ENCODE measurements at regions not wholly inside any gene's neighbourhood (a gene's known extent, or its start where the extent isn't known, plus 50 kb on each side); places are given as distances from the start of the nearest gene placed in this dataset.
"Not testable (repeated sequence)": the region's sequence is repeated elsewhere in the genome, so short reads cannot be mapped to it uniquely, and the experiment has no call there.

DNA sequence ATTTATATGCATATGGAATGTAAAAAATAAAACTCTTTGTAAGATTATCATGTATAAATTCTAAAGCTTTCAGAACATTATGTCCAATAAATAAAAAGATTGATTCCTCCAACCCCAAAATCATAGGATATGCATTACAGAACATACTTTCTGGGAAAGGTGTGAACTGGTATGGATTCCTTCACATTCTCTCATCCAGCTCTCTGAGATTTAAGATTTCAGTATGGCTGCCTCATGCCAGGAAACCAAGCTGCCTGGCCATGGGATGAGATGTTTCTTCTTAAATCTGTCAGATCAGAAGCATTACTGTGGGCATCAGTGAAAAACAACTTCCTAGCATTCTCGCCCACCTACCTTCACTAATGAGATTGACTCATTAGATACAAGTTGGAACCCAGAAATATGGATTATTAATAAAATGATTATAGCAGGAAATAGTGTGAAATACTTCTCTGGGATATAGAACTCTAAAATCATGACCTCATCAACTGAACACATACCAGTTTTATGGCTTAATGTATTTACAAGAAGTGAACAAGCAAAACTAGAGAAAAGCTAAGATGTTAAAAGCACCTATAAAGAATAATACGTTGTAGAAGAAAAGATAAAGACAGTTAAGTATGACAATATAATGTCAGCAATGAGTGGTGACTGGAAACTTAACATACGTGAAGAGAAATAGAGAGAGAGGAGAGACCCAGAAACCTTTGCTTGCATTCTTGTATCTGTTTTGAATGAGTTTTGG is 171.6 kb upstream of the PHACTR1 start:
- WGBS, 5 donors: 82 to 91% (median 85%) methylated on average over 3 of the region's 3 CpGs
- intact Hi-C loops (cut with DNase I; ENCODE audit: low total_unique reads): no loop called here

DNA sequence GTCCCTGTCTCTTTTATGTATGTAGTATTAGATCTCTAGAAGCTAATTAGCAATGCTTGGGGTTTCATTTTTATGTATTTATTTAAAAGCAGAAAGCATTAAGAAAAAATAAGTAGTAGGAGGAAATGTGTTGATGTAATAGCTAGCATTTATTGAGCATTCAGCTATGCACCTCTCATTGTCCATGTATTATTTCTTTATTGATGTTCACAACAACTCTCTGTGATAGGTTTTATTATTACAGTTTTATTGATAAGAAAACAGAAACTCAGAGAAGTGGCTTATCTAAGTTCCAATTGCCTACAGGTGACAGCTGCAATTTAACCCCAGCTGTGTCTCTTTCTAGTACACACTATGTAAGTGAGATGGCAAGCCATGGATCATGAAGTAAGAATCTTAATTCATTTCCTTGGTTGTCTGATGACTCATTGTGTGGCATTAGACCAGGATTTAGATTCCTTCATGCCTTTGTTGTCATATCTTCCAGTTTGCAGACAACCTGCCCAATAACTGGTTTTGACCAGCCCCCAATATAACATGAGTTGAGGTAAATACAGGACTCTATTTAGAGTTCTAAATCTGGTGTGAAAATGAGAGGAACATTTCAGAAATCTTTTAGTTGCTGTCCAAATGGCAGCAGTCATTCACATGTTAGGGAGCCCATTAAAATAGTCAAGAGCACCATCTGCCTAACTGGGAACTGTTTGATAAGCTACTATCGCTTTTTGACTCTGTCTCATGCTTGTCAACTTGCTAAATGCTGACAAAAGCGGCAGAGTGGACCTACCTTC is 170.8 kb upstream of the PHACTR1 start:
- peaks cover 0 to 11% (median 0%) of the 10 kb centered on the region in 8 donors for H3K9me3 ChIP-seq
- TF ChIP-seq POLR2AphosphoS5 (IDR thresholded peaks at IDR 0.05) (no peak), POLR2A (IDR thresholded peaks at IDR 0.05) (no peak)
- TF ChIP-seq, protein P1, sequence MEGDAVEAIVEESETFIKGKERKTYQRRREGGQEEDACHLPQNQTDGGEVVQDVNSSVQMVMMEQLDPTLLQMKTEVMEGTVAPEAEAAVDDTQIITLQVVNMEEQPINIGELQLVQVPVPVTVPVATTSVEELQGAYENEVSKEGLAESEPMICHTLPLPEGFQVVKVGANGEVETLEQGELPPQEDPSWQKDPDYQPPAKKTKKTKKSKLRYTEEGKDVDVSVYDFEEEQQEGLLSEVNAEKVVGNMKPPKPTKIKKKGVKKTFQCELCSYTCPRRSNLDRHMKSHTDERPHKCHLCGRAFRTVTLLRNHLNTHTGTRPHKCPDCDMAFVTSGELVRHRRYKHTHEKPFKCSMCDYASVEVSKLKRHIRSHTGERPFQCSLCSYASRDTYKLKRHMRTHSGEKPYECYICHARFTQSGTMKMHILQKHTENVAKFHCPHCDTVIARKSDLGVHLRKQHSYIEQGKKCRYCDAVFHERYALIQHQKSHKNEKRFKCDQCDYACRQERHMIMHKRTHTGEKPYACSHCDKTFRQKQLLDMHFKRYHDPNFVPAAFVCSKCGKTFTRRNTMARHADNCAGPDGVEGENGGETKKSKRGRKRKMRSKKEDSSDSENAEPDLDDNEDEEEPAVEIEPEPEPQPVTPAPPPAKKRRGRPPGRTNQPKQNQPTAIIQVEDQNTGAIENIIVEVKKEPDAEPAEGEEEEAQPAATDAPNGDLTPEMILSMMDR (IDR thresholded peaks at IDR 0.05 in 8 of 11, conservative IDR thresholded peaks at IDR 0.05 in 3 of 11): no peak
- no peak overlapping the region for H3K27ac ChIP-seq
- no peaks in the 10 kb centered on the region for H3K4me1 ChIP-seq
- intact Hi-C loops (cut with DNase I; ENCODE audit: low total_unique reads): no loop called here
- no peaks in the 10 kb centered on the region for H3K36me3 ChIP-seq
- DNase-seq: no peak
- no peak overlapping the region for H3K4me3 ChIP-seq
- 86 to 98% (median 88%) methylated on average over 2 of the region's 2 CpGs for WGBS, 5 donors
- peaks cover 0 to 5% (median 0%) of the 10 kb centered on the region in 7 donors for H3K27me3 ChIP-seq (replicated peaks in 1 of 7)

More for the DNA sequence above, 171.6 kb upstream of the PHACTR1 start:
- H3K36me3 ChIP-seq: no peaks in the 10 kb centered on the region
- DNase-seq: no peak
- H3K27ac ChIP-seq: no peak overlapping the region
- no peak overlapping the region for H3K4me3 ChIP-seq
- H3K4me1 ChIP-seq: no peaks in the 10 kb centered on the region
- peaks cover 0 to 11% (median 0%) of the 10 kb centered on the region in 8 donors for H3K9me3 ChIP-seq
- TF ChIP-seq, protein P1 (IDR thresholded peaks at IDR 0.05 in 8 of 11, conservative IDR thresholded peaks at IDR 0.05 in 3 of 11): no peak
- TF ChIP-seq POLR2A (IDR thresholded peaks at IDR 0.05) (no peak), POLR2AphosphoS5 (IDR thresholded peaks at IDR 0.05) (no peak)
- peaks cover 0 to 5% (median 0%) of the 10 kb centered on the region in 7 donors for H3K27me3 ChIP-seq (replicated peaks in 1 of 7)

DNA sequence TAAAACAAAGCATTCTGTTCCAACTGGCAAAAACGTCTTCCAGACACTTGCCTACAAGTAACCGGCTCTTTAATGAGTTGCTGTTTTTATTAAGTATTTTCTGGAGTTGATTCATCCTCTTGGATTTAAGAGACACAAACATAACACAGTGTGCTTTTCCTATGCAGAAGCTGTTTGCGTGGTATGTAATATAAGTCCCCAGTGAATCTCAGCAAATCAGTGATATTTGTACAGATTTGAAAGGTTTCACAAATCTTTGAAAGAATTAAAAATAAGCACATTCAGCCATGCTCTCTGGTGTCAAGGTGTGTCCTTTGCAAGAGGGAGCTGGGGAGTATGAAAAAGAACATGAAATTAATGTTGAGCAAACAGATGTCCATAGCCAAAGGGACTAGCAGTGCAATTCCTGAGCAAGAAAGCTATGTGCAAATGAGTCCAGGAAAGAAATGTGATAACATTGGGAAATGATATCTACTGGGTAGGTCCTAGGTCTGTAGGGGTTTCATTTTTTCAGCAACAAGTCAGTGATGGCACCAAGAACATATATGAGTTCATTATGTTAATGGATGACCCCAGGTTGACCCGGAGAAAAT is 170.1 kb upstream of the PHACTR1 start:
- Histone ChIP-seq H3K27ac (no peak overlapping the region), H3K27me3 (replicated peaks in 1 of 7) (peaks cover 0 to 5% (median 0%) of the 10 kb centered on the region in 7 donors), H3K4me3 (no peak overlapping the region), H3K9me3 (peaks cover 0 to 11% (median 0%) of the 10 kb centered on the region in 8 donors), H3K4me1 (no peaks in the 10 kb centered on the region), H3K36me3 (no peaks in the 10 kb centered on the region)
- 87 to 92% (median 88%) methylated on average over 4 of the region's 4 CpGs for WGBS, 5 donors
- intact Hi-C loops (cut with DNase I; ENCODE audit: low total_unique reads): no loop called here
- no peak for DNase-seq
- no peak for TF ChIP-seq POLR2A (IDR thresholded peaks at IDR 0.05)

DNA sequence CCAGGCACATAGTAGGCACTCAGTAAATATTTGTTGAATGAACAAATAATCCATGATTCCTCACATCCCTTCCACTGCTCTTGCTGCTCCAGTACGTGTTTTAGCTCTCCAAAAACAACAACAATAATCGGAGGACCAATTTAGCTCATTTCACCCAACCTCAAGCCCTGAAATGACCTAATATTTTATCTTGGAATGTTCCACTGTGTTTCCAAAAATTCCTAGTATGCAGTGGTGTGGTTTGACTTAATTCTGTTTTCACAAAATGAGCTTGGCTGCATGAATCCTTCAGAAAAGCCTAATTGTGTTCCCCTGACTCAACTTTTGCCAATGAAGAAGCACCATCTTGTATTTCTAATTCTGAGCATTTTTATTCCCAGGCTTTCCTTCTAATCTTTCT is 168.0 kb upstream of the PHACTR1 start:
- Histone ChIP-seq H3K27me3 (replicated peaks in 1 of 7) (peaks cover 0 to 5% (median 0%) of the 10 kb centered on the region in 7 donors), H3K9me3 (no peaks in the 10 kb centered on the region), H3K27ac (no peak overlapping the region), H3K4me3 (no peak overlapping the region), H3K36me3 (no peaks in the 10 kb centered on the region), H3K4me1 (no peaks in the 10 kb centered on the region)
- DNase-seq: no peak
- WGBS, 5 donors: 71 to 86% (median 77%) methylated on average over 2 of the region's 2 CpGs
- intact Hi-C loops (cut with DNase I; ENCODE audit: low total_unique reads): no loop called here
- TF ChIP-seq POLR2AphosphoS5 (IDR thresholded peaks at IDR 0.05): no peak
- TF ChIP-seq, protein P1 (IDR thresholded peaks at IDR 0.05 in 8 of 11, conservative IDR thresholded peaks at IDR 0.05 in 3 of 11): no peak
- no peak for TF ChIP-seq POLR2A (IDR thresholded peaks at IDR 0.05)

DNA sequence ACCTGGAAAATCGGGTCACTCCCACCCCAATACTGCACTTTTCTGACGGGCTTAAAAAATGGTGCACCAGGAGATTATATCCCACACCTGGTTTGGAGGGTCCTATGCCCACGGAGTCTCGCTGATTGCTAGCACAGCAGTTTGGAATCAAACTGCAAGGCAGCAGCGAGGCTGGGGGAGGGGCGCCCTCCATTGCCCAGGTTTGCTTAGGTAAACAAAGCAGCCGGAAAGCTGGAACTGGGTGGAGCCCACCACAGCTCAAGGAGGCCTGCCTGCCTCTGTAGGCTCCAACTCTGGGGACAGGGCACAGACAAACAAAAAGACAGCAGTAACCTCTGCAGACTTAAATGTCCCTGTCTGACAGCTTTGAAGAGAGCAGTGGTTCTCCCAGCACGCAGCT is 167.1 kb upstream of the PHACTR1 start:
- intact Hi-C loops (cut with DNase I; ENCODE audit: low total_unique reads); DNase-seq; H3K36me3 ChIP-seq; H3K27me3 ChIP-seq (replicated peaks in 1 of 7); H3K9me3 ChIP-seq; H3K4me1 ChIP-seq; H3K4me3 ChIP-seq; H3K27ac ChIP-seq: not testable (repeated sequence)
- 74 to 97% (median 91%) methylated on average over 4 to 8 of the region's 8 CpGs for WGBS, 5 donors

DNA sequence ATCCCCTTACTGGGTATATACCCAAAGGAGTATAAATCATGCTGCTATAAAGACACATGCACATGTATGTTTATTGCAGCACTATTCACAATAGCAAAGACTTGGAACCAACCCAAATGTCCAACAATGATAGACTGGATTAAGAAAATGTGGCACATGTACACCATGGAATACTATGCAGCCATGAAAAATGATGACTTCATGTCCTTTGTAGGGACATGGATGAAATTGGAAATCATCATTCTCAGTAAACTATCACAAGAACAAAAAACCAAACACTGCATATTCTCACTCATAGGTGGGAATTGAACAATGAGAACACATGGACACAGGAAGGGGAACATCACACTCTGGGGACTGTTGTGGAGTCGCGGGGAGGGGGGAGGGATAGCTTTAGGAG is 161.7 kb upstream of the PHACTR1 start:
- H3K4me1 ChIP-seq; DNase-seq; H3K27me3 ChIP-seq (replicated peaks in 1 of 7); H3K36me3 ChIP-seq; intact Hi-C loops (cut with DNase I; ENCODE audit: low total_unique reads); H3K27ac ChIP-seq; H3K4me3 ChIP-seq: not testable (repeated sequence)
- peaks cover 0 to 20% (median 3%) of the 10 kb centered on the region in 8 donors for H3K9me3 ChIP-seq
- WGBS, 5 donors: 82 to 98% (median 96%) methylated on average over 2 of the region's 2 CpGs

All from spleen (tissue), 11 donors.